H9 (cell line): ENCODE measurements at regions not wholly inside any gene's neighbourhood (a gene's known extent, or its start where the extent isn't known, plus 50 kb on each side); places are given as distances from the start of the nearest gene placed in this dataset.

ENCODE experiments used
- DNase-seq: peaks from one replicate; pipeline ENCODE4 v3.0.0-alpha.2; 2017
- H2AFZ ChIP-seq: one replicate; pipeline ENCODE4 v1.6.1; 2013; ENCODE audit warnings: mild to moderate bottlenecking, low read length, control low read depth, moderate library complexity
- H2AK5ac ChIP-seq: 2 replicates; pipeline ENCODE4 v1.6.1; 2013; ENCODE audit warnings: low read length, control low read depth, mixed read lengths; ENCODE audit not compliant: insufficient read length
- H2BK120ac ChIP-seq: one replicate; pipeline ENCODE4 v1.6.1; 2013; ENCODE audit warnings: low read depth, mild to moderate bottlenecking, low read length, control low read depth, inconsistent platforms; ENCODE audit not compliant: poor library complexity, severe bottlenecking
- H2BK12ac ChIP-seq: 2 replicates; pipeline ENCODE4 v1.6.1; 2013; ENCODE audit warnings: low read length, control low read depth, mixed read lengths, low read depth; ENCODE audit not compliant: insufficient read length
- H2BK15ac ChIP-seq: 2 replicates; pipeline ENCODE4 v1.6.1; 2013; ENCODE audit warnings: low read depth, low read length, control low read depth
- H2BK20ac ChIP-seq: one replicate; pipeline ENCODE4 v1.6.1; 2013; ENCODE audit warnings: low read depth, mild to moderate bottlenecking, low read length, control low read depth, inconsistent platforms; ENCODE audit not compliant: poor library complexity, severe bottlenecking
- H2BK5ac ChIP-seq: 2 replicates; pipeline ENCODE4 v1.6.1; 2013; ENCODE audit warnings: low read length, control low read depth, mixed read lengths; ENCODE audit not compliant: insufficient read length
- H3K14ac ChIP-seq: 2 replicates; pipeline ENCODE4 v1.6.1; 2013; ENCODE audit warnings: low read length, control low read depth; ENCODE audit not compliant: insufficient read depth
- H3K18ac ChIP-seq: 2 replicates; pipeline ENCODE4 v1.6.1; 2013; ENCODE audit warnings: low read depth, mild to moderate bottlenecking, mixed read lengths, low read length, control low read depth; ENCODE audit not compliant: insufficient read length
- H3K23ac ChIP-seq: 2 replicates; pipeline ENCODE4 v1.6.1; 2013; ENCODE audit warnings: low read length, control low read depth, mixed read lengths, low read depth; ENCODE audit not compliant: insufficient read length
- H3K23me2 ChIP-seq: 2 replicates; pipeline ENCODE4 v1.6.1; 2013; ENCODE audit warnings: low read depth, mild to moderate bottlenecking, mixed read lengths, low read length, control low read depth; ENCODE audit not compliant: insufficient read length, poor library complexity, severe bottlenecking
- H3K27ac ChIP-seq: 2 replicates; pipeline ENCODE4 v1.5.1; 2013; ENCODE audit warnings: low read length, control low read depth, mixed read lengths, low read depth; ENCODE audit not compliant: insufficient read length
- H3K27me3 ChIP-seq: 2 replicates; pipeline ENCODE4 v1.6.1; 2013; ENCODE audit warnings: low read length, control low read depth, inconsistent platforms; ENCODE audit not compliant: insufficient read depth
- H3K4ac ChIP-seq: 2 replicates; pipeline ENCODE4 v1.6.1; 2013; ENCODE audit warnings: low read depth, mild to moderate bottlenecking, control low read depth, inconsistent platforms, low read length, moderate library complexity
- H3K4me1 ChIP-seq: 2 replicates; pipeline ENCODE4 v1.6.1; 2013; ENCODE audit warnings: low read length, control low read depth, inconsistent platforms; ENCODE audit not compliant: insufficient read depth
- H3K4me2 ChIP-seq: 2 replicates; pipeline ENCODE4 v1.6.1; 2013; ENCODE audit warnings: low read length, control low read depth, mixed read lengths; ENCODE audit not compliant: insufficient read length, insufficient read depth
- H3K56ac ChIP-seq: 2 replicates; pipeline ENCODE4 v1.6.1; 2013; ENCODE audit warnings: low read depth, mild to moderate bottlenecking, mixed read lengths, low read length, control low read depth; ENCODE audit not compliant: insufficient read length
- H3K79me1 ChIP-seq: 2 replicates; pipeline ENCODE4 v1.6.1; 2013; ENCODE audit warnings: low read depth, mild to moderate bottlenecking, moderate library complexity, low read length, control low read depth, inconsistent platforms; ENCODE audit not compliant: insufficient read depth, poor library complexity, severe bottlenecking
- H3K79me2 ChIP-seq: 2 replicates; pipeline ENCODE4 v1.6.1; 2013; ENCODE audit warnings: low read length, control low read depth, inconsistent platforms; ENCODE audit not compliant: insufficient read depth
- H3K9ac ChIP-seq: 2 replicates; pipeline ENCODE4 v1.6.1; 2013; ENCODE audit warnings: low read length, control low read depth, mixed read lengths; ENCODE audit not compliant: insufficient read length; ENCODE audit errors: extremely low read depth
- H3K9me3 ChIP-seq: one replicate; pipeline ENCODE4 v1.6.1; 2013; ENCODE audit warnings: low read depth, low read length, inconsistent platforms; ENCODE audit not compliant: control insufficient read depth
- H3T11ph ChIP-seq: one replicate; pipeline ENCODE4 v1.6.1; 2013; ENCODE audit warnings: mild to moderate bottlenecking, low read length, control low read depth, inconsistent platforms
- H4K20me1 ChIP-seq: one replicate; pipeline ENCODE4 v1.6.1; 2013; ENCODE audit not compliant: control insufficient read depth, insufficient read length, insufficient read depth
- H4K5ac ChIP-seq: 2 replicates; pipeline ENCODE4 v1.6.1; 2013; ENCODE audit warnings: low read depth, mild to moderate bottlenecking, mixed read lengths, low read length, control low read depth; ENCODE audit not compliant: insufficient read length
- H4K8ac ChIP-seq: replicated peaks from 2 replicates; pipeline ENCODE4 v1.6.1; 2013; ENCODE audit warnings: low read length, control low read depth, mixed read lengths, low read depth; ENCODE audit not compliant: insufficient read length
- H4K91ac ChIP-seq: 2 replicates; pipeline ENCODE4 v1.6.1; 2013; ENCODE audit warnings: low read depth, mild to moderate bottlenecking, moderate library complexity, mixed read lengths, low read length, control low read depth; ENCODE audit not compliant: insufficient read length
- H3K27ac Mint-ChIP-seq, 3 experiments: 2 replicates in 2 of 3; 3 replicates in 1 of 3; pipeline ENCODE4 v1.8.0; 2020 to 2021; ENCODE audit warnings: mixed read lengths in 3 of 3, mild to moderate bottlenecking in 1 of 3, moderate library complexity in 1 of 3
- H3K27me3 Mint-ChIP-seq: 2 replicates; pipeline ENCODE4 v1.8.0; 2021; ENCODE audit warnings: low read depth, mild to moderate bottlenecking, moderate library complexity, mixed read lengths
- H3K36me3 Mint-ChIP-seq, 3 experiments: 2 replicates in 2 of 3; 3 replicates in 1 of 3; pipeline ENCODE4 v1.8.0; 2020 to 2021; ENCODE audit warnings: low read depth in 3 of 3, mixed read lengths in 3 of 3; ENCODE audit not compliant: insufficient read depth in 1 of 3
- H3K4me1 Mint-ChIP-seq, 2 experiments: 2 replicates each; pipeline ENCODE4 v1.8.0; 2020; ENCODE audit warnings: mixed read lengths in 2 of 2
- H3K4me3 Mint-ChIP-seq, 2 experiments: 2 replicates in 1 of 2; 3 replicates in 1 of 2; pipeline ENCODE4 v1.8.0; 2020 to 2021; ENCODE audit warnings: mild to moderate bottlenecking in 2 of 2, mixed read lengths in 2 of 2, moderate library complexity in 1 of 2
- H3K9me3 Mint-ChIP-seq, 2 experiments: 2 replicates in 1 of 2; 3 replicates in 1 of 2; pipeline ENCODE4 v1.8.0; 2020; ENCODE audit warnings: mild to moderate bottlenecking in 2 of 2, mixed read lengths in 2 of 2, moderate library complexity in 1 of 2
- whole genome bisulfite sequencing: extraction: QIAGEN DNeasy Blood & Tissue Kit; methylation state at CpG from one replicate; pipeline ENCODE4 v1.1.7; 2013; ENCODE audit warnings: missing lambda C conversion rate, low lambda C conversion rate, mixed read lengths; ENCODE audit not compliant: insufficient read length; ENCODE audit errors: extremely low coverage; 5-methylcytosine and 5-hydroxymethylcytosine counted together
- TF ChIP-seq, protein P1 (sequence below): fragments of 200-600 bp; sonication (generic); conservative IDR thresholded peaks from 3 replicates; pipeline ENCODE4 v1.8.0; 2021; ENCODE audit warnings: antibody characterized with exemption, mild to moderate bottlenecking

GRCh38 chr20:58569241-58570125 is 54.3 kb upstream of the APCDD1L start:
- TF ChIP-seq, protein P1, sequence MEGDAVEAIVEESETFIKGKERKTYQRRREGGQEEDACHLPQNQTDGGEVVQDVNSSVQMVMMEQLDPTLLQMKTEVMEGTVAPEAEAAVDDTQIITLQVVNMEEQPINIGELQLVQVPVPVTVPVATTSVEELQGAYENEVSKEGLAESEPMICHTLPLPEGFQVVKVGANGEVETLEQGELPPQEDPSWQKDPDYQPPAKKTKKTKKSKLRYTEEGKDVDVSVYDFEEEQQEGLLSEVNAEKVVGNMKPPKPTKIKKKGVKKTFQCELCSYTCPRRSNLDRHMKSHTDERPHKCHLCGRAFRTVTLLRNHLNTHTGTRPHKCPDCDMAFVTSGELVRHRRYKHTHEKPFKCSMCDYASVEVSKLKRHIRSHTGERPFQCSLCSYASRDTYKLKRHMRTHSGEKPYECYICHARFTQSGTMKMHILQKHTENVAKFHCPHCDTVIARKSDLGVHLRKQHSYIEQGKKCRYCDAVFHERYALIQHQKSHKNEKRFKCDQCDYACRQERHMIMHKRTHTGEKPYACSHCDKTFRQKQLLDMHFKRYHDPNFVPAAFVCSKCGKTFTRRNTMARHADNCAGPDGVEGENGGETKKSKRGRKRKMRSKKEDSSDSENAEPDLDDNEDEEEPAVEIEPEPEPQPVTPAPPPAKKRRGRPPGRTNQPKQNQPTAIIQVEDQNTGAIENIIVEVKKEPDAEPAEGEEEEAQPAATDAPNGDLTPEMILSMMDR = no peak
- Mint-ChIP-seq H3K27me3 (peaks cover 1% of the 10 kb centered on the region; the same call in 1 of the 2 replicates), H3K4me3 (no peak overlapping the region), H3K36me3 (no peaks in the 10 kb centered on the region; a peak in 1 of 7 replicates), H3K4me1 (peaks cover 2 to 3% of the 10 kb centered on the region in 2 experiments; a peak in 2 of 4 replicates), H3K9me3 (peaks cover under 1 to 3% of the 10 kb centered on the region in 2 experiments; a peak in 2 of 5 replicates), H3K27ac (no peak overlapping the region)
- no peak overlapping the region for H3K23ac ChIP-seq
- no peak overlapping the region for H3K4me2 ChIP-seq
- H2BK20ac ChIP-seq = no peak overlapping the region
- H4K8ac ChIP-seq = no peak overlapping the region
- no peak overlapping the region for H3K14ac ChIP-seq
- no peak overlapping the region for H3K27ac ChIP-seq
- H4K5ac ChIP-seq = no peak overlapping the region
- no peaks in the 10 kb centered on the region for H4K20me1 ChIP-seq
- no peaks in the 10 kb centered on the region for H3K27me3 ChIP-seq
- no peaks in the 10 kb centered on the region for H3K79me1 ChIP-seq
- H2BK5ac ChIP-seq = no peak overlapping the region
- no peaks in the 10 kb centered on the region for H3K4me1 ChIP-seq
- no peak overlapping the region for H3K9ac ChIP-seq
- no peak overlapping the region for H2AFZ ChIP-seq
- no CpG with 5 or more reads among the region's 28 CpGs for WGBS
- no peak overlapping the region for H4K91ac ChIP-seq
- no peak overlapping the region for H3T11ph ChIP-seq
- H2BK120ac ChIP-seq = no peak overlapping the region
- H3K4ac ChIP-seq = no peak overlapping the region
- no peaks in the 10 kb centered on the region for H3K9me3 ChIP-seq
- H2BK15ac ChIP-seq = no peak overlapping the region
- no peak overlapping the region for H3K18ac ChIP-seq
- no peak overlapping the region for H3K56ac ChIP-seq
- H3K79me2 ChIP-seq = no peaks in the 10 kb centered on the region
- no peak overlapping the region for H2AK5ac ChIP-seq
- no peak for DNase-seq
- H3K23me2 ChIP-seq = no peaks in the 10 kb centered on the region
- H2BK12ac ChIP-seq = no peak overlapping the region
